Heart left ventricle (tissue), 13 donors: ENCODE measurements at regions not wholly inside any gene's neighbourhood (a gene's known extent, or its start where the extent isn't known, plus 50 kb on each side); places are given as distances from the start of the nearest gene placed in this dataset.

Source experiments
- POLR2A ChIP-seq, 2 donors: fragments of 450-650 bp; IDR thresholded peaks; one replicate each; pipeline ENCODE4 v1.6.1; 2017; ENCODE audit warnings: antibody characterized with exemption in 2 of 2, mild to moderate bottlenecking in 2 of 2, moderate library complexity in 2 of 2
- TF ChIP-seq, protein P1 (sequence below), 12 donors: fragments of 200-600 bp; sonication (generic) in 4 of 12; IDR thresholded peaks; one replicate each; pipeline versions ENCODE4 v1.5.0 to v1.8.0; 2018 to 2022; ENCODE audit warnings: antibody characterized with exemption in 12 of 12, mild to moderate bottlenecking in 5 of 12
- donor health status: ischemic (EF 13 %, LVEDD 7.1; RV severe dilation, severe dysfunction).
- donor health status: DM: no; HTN: yes; CAD: no.
- donor health status: DM: no; HTN: no; CAD: no.
- donor health status: ischemic (EF 25% LVEDD 6.9; RV normal size, moderate dysfunction).
- donor health status: ischemic (EF 25% LVEDD 5.7; RV mildly dilated, moderate dysfunction).
- donor health status: ischemic (EF 35%, LVEDD 5.7; RV mildly dilated, moderate dysfunction).
- donor health status: nonischemic (EF 11% LVEDD 7.7; RV severe dilation, severe dysfunction).
- donor health status: DM: yes; HTN: yes; CAD: no.
- donor health status: PGD.
- donor health status: ischemic (EF 29% LVEDD 5.4; RV normal size, mild dysfunction).
- donor health status: nonischemic (EF 23%, LVEDD 6.1; RV moderate dilation, normal function).

DNA sequence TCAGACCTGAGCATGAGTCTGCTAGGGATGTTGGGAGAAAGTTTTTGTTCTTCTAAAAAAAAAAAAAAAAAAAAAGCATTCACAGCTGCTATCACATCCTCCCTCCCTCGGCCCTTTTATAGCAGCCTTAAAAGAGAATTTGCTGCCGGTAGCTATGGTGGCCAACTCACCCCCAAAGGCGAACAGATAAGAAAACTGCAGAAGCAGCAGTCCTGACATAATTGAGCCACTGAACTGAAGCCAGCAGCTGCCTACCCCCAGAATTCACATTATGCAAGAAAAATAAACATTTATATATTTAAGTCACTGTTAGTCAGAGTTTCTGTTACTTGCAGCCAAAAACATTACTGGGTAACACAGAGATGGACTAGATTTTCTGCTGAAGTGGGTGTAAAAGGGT is 124.3 kb upstream of the SMARCA2 start:
- TF ChIP-seq, protein P1, sequence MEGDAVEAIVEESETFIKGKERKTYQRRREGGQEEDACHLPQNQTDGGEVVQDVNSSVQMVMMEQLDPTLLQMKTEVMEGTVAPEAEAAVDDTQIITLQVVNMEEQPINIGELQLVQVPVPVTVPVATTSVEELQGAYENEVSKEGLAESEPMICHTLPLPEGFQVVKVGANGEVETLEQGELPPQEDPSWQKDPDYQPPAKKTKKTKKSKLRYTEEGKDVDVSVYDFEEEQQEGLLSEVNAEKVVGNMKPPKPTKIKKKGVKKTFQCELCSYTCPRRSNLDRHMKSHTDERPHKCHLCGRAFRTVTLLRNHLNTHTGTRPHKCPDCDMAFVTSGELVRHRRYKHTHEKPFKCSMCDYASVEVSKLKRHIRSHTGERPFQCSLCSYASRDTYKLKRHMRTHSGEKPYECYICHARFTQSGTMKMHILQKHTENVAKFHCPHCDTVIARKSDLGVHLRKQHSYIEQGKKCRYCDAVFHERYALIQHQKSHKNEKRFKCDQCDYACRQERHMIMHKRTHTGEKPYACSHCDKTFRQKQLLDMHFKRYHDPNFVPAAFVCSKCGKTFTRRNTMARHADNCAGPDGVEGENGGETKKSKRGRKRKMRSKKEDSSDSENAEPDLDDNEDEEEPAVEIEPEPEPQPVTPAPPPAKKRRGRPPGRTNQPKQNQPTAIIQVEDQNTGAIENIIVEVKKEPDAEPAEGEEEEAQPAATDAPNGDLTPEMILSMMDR (IDR thresholded peaks at IDR 0.05) = no peak
- TF ChIP-seq POLR2A (IDR thresholded peaks at IDR 0.05) = no peak
